ENCODE measurements at regions not wholly inside any gene's neighbourhood (a gene's known extent, or its start where the extent isn't known, plus 50 kb on each side); places are given as distances from the start of the nearest gene placed in this dataset.

DNA sequence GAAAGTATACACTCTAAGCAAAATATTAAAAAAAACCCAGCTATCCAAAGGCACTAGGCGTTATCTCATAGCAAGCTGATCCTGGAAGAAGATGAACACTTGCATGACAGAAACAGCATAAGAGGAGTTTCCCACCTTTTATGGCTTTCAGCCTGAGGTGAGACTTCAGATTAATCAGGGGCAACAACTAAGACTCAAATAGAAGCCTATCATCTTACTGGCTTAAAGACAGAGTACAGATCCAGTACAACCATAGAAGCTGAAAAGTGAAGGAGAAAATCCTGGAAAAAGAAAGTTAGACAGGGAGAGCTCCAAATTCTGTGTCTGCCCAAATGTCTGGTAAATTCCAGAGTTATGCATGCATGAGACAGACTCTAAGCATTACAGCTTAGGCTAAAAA lies 360.8 kb upstream of the KCNN2 start:
- no peak for ATAC-seq (ENCODE audit: low read depth)
- H4K8ac ChIP-seq (ENCODE audit: low read depth in 2 of 2, low read length in 2 of 2), result no peak overlapping the region
- H3K9ac ChIP-seq (ENCODE audit: low read depth, low read length), result no peak overlapping the region
- no peak overlapping the region for H3K14ac ChIP-seq (replicated peaks; ENCODE audit: low read depth, low read length)
- H3K9me3 ChIP-seq (ENCODE audit: control insufficient read depth, insufficient read depth, low read length), result no peaks in the 10 kb centered on the region
- no peak overlapping the region for H2BK20ac ChIP-seq (ENCODE audit: low read depth, low read length)
- no peaks in the 10 kb centered on the region for H3K4me1 ChIP-seq (ENCODE audit: control insufficient read depth, insufficient read depth, low read length)
- no peak overlapping the region for H2AFZ ChIP-seq (replicated peaks; ENCODE audit: low read length, poor library complexity)
- H4K91ac ChIP-seq (ENCODE audit: insufficient read depth, low read depth, low read length), result no peak overlapping the region
- DNase-seq, result no peak
- no peak overlapping the region for H3K27ac ChIP-seq (ENCODE audit: insufficient read depth, low read length)
- no peak overlapping the region for H3K23ac ChIP-seq (ENCODE audit: low read depth, low read length)
- H3K4me2 ChIP-seq (ENCODE audit: low read depth, low read length), result no peak overlapping the region
- H3K9me1 ChIP-seq (ENCODE audit: insufficient read depth, low read length), result no peaks in the 10 kb centered on the region
- H3K4ac ChIP-seq (ENCODE audit: low read depth, low read length), result no peak overlapping the region
- no peak overlapping the region for H2BK15ac ChIP-seq (ENCODE audit: low read depth, low read length)
- no peak overlapping the region for H2BK120ac ChIP-seq (ENCODE audit: low read depth, low read length)
- no peak overlapping the region for H3K56ac ChIP-seq (ENCODE audit: extremely low read depth, insufficient read depth, low read length)
- H4K5ac ChIP-seq (ENCODE audit: low read depth, low read length), result no peak overlapping the region
- ChIA-PET CTCF (no interaction called here), POLR2A (ENCODE audit: unreplicated experiment) (no interaction called here)
- WGBS, 2 experiments (ENCODE audit: extremely low coverage in 2 of 2, insufficient read length in 1 of 2), result no CpG with 5 or more reads among the region's 1 CpG
- TF ChIP-seq MXI1 (IDR thresholded peaks at IDR 0.05; ENCODE audit: borderline replicate concordance, low read depth, low read length) (no peak), RCOR1 (IDR thresholded peaks at IDR 0.05; ENCODE audit: insufficient replicate concordance, low read length) (no peak), MAFK (IDR thresholded peaks at IDR 0.05; ENCODE audit: low read depth, low read length) (no peak), CHD1 (IDR thresholded peaks at IDR 0.05; ENCODE audit: low read depth, low read length) (no peak), RAD21 (IDR thresholded peaks at IDR 0.05; ENCODE audit: low read length) (no peak), SMC3 (IDR thresholded peaks at IDR 0.05; ENCODE audit: low read depth, low read length) (no peak)
- TF ChIP-seq, protein P1, sequence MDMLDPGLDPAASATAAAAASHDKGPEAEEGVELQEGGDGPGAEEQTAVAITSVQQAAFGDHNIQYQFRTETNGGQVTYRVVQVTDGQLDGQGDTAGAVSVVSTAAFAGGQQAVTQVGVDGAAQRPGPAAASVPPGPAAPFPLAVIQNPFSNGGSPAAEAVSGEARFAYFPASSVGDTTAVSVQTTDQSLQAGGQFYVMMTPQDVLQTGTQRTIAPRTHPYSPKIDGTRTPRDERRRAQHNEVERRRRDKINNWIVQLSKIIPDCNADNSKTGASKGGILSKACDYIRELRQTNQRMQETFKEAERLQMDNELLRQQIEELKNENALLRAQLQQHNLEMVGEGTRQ (IDR thresholded peaks at IDR 0.05; ENCODE audit: low read depth, low read length), result no peak
- H2AK9ac ChIP-seq (replicated peaks; ENCODE audit: low read depth, low read length, poor library complexity), result no peak overlapping the region
- intact Hi-C loops (cut with micrococcal nuclease) (no loop called here), in situ Hi-C loops (cut with MboI; ENCODE audit: low sequenced_read_pairs) (no loop called here), dilution Hi-C loops (cut with HindIII; ENCODE audit: low sequenced_read_pairs, unreplicated experiment) (no loop called here)
- H3K4me3 ChIP-seq (ENCODE audit: insufficient read depth, low read depth, low read length), result no peak overlapping the region
- H2AK5ac ChIP-seq (ENCODE audit: low read depth, low read length), result no peak overlapping the region
- no TSS peak for BruUV-seq (replicated peaks)
- no peaks in the 10 kb centered on the region; the same call in 1 of the 2 replicates for H3K27me3 ChIP-seq (ENCODE audit: control insufficient read depth, insufficient read depth, low read length)
- no peaks in the 10 kb centered on the region for H3K36me3 ChIP-seq (ENCODE audit: control insufficient read depth, insufficient read depth, low read length)
- no peaks in the 10 kb centered on the region for H3K79me1 ChIP-seq (ENCODE audit: low read depth in 1 of 2, low read length in 2 of 2)
- H4K20me1 ChIP-seq (ENCODE audit: insufficient read depth, low read length), result no peaks in the 10 kb centered on the region
- H2BK5ac ChIP-seq (ENCODE audit: low read depth, low read length, poor library complexity, severe bottlenecking), result no peak overlapping the region
- no peak overlapping the region for H3K18ac ChIP-seq (ENCODE audit: low read depth, low read length)
